Stimulated activated CD8-positive, alpha-beta memory T cell treated with anti-CD3 and anti-CD28 coated beads, Interleukin-7, amount 100 ng/mL, for 1 hour (primary cell): ENCODE measurements at regions not wholly inside any gene's neighbourhood (a gene's known extent, or its start where the extent isn't known, plus 50 kb on each side); places are given as distances from the start of the nearest gene placed in this dataset.
"Not testable (repeated sequence)": the region's sequence is repeated elsewhere in the genome, so short reads cannot be mapped to it uniquely, and the experiment has no call there.

Experiments used
- DNase-seq, 2 donors: peaks; one replicate each; pipeline ENCODE4 v3.0.0-alpha.2; 2020; ENCODE audit warnings: low read depth in 2 of 2

GRCh38 chr3:193905541-193906396, 230.2 kb upstream of the HES1 start:
- DNase-seq = no peak

GRCh38 chr3:193906849-193907410, 229.0 kb upstream of the HES1 start:
- DNase-seq = no peak

GRCh38 chr3:193908181-193908744, 227.7 kb upstream of the HES1 start:
- DNase-seq = no peak

GRCh38 chr3:193909387-193909786, 226.6 kb upstream of the HES1 start:
- no peak for DNase-seq

GRCh38 chr3:193910310-193910709, 225.6 kb upstream of the HES1 start:
- no peak for DNase-seq

GRCh38 chr3:193910886-193911738, 224.8 kb upstream of the HES1 start:
- no peak for DNase-seq

GRCh38 chr3:193911784-193912340, 224.1 kb upstream of the HES1 start:
- DNase-seq = no peak

GRCh38 chr3:193912621-193913178, 223.2 kb upstream of the HES1 start:
- no peak for DNase-seq

- no peak for DNase-seq
Measured at GRCh38 chr3:193914602-193915001, 221.3 kb upstream of the HES1 start.

GRCh38 chr3:193915099-193915498, 220.8 kb upstream of the HES1 start:
- DNase-seq = no peak

- DNase-seq = no peak
Measured at GRCh38 chr3:193915613-193916012, 220.3 kb upstream of the HES1 start.

GRCh38 chr3:193917158-193917557, 218.8 kb upstream of the HES1 start:
- no peak for DNase-seq

- no peak for DNase-seq
Measured at GRCh38 chr3:193921465-193921864, 214.5 kb upstream of the HES1 start.

- no peak for DNase-seq
Measured at GRCh38 chr3:193922034-193922774, 213.7 kb upstream of the HES1 start.

GRCh38 chr3:193923958-193924357, 212.0 kb upstream of the HES1 start:
- DNase-seq = not testable (repeated sequence)

GRCh38 chr3:193926071-193926470, 209.9 kb upstream of the HES1 start:
- DNase-seq = not testable (repeated sequence)

- not testable (repeated sequence) for DNase-seq
Measured at GRCh38 chr3:193927413-193928206, 208.3 kb upstream of the HES1 start.

- DNase-seq = no peak
Measured at GRCh38 chr3:193928354-193929209, 207.4 kb upstream of the HES1 start.

GRCh38 chr3:193929373-193929772, 206.6 kb upstream of the HES1 start:
- no peak for DNase-seq
